ENCODE measurements at regions not wholly inside any gene's neighbourhood (a gene's known extent, or its start where the extent isn't known, plus 50 kb on each side); places are given as distances from the start of the nearest gene placed in this dataset.

DNA sequence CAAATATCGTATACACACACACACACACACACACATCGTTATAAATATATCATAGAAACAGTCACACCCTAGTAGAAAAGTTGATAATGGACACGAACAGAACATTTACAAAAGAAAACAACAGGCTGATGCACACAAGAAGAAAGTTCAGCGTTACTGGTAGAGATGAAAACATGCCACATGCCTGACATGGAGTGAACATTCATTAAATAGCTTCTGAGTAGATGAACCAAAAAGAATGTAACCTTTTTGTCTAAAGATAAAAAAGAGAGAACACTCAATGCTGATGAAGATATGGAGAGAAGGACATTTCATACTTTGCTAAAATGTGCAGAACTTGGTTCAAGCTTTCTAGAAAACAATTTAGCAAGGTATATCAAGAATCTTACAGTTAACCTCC lies 173.4 kb upstream of the KLF14 start:
- in situ Hi-C loops (cut with MboI; ENCODE audit: low pct_unique_long_range_greater_than_20kb, low sequenced_read_pairs), result no loop called here
- no peak for DNase-seq

DNA sequence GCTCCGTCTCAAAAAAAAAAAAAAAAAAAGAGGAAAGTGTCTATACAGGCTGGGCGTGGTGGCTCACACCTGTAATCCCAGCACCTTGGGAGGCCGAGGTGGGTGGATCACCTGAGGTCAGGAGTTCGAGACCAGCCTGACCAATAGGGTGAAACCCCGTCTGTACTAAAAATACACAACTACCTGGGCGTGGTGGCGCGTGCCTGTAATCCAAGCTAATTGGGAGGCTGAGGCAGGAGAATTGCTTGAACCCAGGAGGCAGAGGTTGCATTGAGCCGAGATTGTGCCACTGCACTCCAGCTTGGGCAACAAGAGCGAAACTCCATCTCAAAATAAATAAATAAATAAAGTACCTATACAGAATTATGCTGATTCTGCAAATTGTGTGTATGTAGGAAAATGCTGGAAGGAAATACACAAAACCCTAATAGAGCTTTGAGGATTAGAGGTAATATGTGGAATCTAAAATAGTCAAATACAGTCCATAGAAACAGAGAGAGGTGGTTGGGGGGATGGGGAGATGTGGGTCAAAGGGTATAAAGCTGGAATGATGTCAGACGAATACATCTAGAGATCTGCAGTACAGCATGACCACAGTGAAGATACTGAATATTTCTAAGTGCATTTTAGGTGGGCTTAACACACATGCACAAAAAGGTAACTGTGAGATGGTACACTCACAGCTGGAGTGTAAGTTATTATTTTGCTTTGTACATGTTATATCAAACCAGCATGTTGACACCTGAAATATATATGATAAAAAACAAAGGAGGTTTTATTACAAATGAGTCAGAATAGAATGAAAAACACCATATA lies 174.5 kb upstream of the KLF14 start:
- no peak for DNase-seq
- in situ Hi-C loops (cut with MboI; ENCODE audit: low pct_unique_long_range_greater_than_20kb, low sequenced_read_pairs), result no loop called here

DNA sequence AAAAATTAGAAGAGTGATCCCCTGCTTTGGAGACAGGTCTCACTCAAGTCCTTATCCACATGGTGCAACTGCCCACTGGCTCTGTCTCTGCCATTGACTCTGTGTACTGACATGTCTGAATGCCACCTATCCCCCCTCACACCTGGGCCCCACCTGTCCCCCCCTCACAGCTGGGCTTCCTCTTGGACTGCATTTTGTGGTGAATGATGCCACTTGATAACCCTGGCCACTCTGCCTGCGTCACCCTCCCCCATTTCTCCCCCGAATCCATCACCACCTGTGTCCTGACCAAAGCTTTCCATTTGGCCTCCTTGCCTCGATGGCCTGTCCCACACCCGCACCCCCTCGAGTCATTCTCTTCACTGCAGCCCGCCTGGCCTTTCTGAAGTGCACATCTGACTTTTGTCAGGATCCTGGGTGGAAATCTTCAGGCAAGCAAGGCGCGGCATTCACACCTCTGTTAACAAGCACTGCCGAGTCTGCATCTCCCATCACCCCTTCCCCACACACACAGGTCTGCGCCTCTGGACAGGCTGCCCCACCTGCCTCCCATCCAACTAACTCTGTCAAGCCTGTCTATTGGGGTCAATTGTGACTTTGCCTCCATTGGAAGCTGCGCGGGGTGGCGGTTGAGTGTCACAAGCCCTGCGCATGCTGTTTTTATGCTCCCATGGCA lies 175.3 kb upstream of the KLF14 start:
- DNase-seq, result no peak
- in situ Hi-C loops (cut with MboI; ENCODE audit: low pct_unique_long_range_greater_than_20kb, low sequenced_read_pairs), result no loop called here

DNA sequence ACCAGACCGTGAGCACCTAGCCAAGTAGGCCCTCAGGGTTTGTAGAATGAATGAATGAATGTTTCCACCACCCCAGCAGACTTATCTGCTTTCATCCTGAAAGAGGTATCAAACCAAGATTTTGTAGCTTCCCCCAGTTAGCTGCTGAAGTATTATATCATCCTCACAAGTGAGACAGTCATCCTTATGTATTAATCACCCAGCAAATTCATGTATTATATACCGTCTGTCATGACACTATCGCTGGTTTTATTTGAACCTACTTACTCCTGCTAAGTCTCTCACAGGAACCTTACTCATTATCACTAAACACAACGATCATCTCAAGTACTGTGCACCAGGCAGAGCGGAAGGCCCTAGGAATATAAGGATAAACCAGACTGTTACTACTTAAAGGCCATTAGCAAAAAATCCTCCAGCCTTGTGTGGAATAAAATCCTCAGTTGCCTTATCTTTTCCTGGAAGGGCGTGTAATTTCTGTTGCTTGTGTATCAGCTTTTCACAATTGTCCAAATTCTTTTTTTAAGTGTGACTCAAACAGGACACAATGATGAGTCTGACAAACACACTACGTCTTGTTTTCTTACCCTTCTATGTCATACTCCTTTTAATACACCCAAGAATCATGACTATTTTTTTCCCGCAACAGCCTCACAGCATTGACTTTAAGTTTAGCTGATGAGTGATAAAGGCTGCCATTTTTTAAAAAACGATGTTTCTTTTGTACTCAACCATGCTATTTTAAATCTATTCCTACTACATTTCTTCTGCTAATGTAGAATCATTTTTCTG lies 176.1 kb upstream of the KLF14 start:
- in situ Hi-C loops (cut with MboI; ENCODE audit: low pct_unique_long_range_greater_than_20kb, low sequenced_read_pairs), result no loop called here
- DNase-seq, result no peak

DNA sequence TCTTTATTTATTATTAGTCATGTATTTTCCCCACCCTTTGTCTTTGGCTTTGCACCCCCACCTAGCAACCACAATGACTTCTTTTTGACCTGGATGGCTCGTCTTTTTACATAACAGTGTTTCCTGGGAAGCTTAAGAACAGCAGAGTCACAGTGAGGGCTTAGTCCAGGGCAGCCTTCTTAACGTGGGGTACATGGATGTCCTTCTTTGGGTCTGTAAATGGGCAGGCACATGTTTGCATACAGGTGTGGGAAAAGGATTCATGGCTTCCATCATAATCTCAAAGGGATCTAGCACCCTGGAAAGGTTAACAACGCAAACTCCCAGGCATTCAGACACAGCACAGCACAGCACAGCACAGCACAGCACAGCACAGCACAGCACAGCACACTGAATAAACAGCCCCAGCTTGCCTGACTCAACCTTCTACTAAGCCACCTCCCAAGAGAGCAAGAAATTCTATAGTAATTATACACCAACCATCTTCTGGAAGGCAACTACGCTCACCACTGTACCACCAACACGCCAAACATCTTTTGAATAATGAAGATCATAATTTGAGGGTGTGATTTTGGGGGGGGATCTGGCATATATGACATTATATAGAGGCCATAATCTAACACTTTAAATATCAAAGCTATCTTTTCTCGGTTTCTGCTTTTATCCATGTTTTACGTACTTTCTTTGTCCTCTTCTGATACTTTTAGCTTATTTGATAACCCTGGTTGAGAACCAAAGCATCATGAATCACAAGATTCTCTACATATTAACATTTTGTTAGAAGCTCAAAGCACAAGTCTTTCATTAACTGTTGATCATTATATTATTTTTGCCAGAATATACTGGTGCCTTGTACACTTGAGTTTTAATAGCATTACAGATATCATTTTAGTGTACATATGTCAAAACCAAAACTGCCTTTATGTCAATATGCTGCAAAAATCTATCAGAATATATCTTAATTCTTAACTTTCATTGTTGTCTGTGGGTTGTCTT lies 177.2 kb upstream of the KLF14 start:
- in situ Hi-C loops (cut with MboI; ENCODE audit: low pct_unique_long_range_greater_than_20kb, low sequenced_read_pairs), result no loop called here
- DNase-seq, result no peak

DNA sequence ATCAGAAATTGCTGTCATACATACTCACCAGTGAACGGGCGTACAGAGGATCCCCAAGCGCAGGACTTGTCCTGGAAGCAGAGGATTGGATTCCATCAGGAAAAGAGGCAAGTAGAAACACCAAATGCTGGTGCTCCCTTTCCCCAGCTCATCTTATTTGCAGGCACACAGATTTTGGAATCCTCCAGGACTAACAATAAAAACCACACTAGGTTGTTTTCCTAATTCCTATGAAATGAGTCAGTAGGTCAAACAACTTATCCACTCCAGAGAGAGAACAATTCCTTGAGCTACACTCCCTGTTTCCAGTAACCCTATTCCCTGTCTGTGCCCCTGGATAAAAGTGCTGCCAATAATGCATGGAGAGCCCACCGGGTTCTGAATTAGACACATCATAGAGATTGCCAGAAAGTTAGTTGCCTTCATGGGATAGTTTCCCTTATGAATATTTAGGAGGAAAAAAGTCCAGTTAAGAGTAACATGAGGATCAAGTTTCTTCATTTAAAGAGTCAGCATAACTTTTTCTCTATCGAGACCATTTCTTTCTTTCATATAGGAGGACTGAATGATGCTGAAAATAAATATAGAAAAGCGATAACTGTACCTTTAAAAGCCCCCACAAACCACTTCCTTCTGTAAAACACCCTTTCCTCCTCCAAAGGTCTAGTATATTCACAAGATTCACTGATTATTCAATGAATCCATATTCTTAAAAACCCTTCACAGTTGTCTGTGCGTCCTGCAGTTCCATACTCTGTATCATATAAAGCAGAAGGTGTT lies 178.3 kb upstream of the KLF14 start:
- no peak for DNase-seq
- in situ Hi-C loops (cut with MboI; ENCODE audit: low pct_unique_long_range_greater_than_20kb, low sequenced_read_pairs), result no loop called here

DNA sequence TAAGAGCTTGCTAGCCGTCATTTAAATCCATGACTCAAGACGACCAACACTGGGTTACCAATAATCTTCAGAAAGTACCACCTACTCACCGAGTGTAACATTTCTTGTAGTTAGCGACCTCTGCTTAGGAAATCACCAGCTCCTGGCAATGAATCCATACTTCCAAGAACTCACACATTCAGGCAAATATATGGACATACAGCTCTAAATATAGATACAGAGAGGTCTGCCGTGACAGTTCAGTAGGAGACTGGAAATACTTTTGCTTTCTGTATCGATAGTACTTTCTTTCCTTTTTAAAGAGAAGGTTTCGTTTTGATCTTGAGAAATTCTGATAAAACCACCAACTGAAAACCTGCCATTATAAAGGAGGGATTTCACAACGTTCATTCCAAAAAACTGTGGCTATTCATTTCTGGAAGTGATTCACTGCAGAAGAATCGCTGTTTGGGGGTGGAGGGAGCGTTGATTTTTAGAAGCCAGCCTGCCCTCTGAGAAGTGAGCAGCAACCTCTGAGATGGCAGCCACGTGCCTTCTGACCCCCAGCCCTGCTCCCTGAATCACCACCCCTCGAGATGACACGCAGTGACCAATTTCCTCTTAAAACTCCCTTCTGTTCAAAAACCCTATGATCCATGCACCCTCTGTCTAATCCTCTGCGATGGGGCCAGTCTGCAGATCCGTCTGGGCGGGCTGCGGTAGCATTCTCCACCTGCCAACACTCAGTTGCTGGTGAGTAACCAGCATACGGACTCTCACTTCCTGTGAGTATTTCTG lies 179.0 kb upstream of the KLF14 start:
- peak; percentile 95 for DNase-seq
- in situ Hi-C loops (cut with MboI; ENCODE audit: low pct_unique_long_range_greater_than_20kb, low sequenced_read_pairs), result no loop called here

DNA sequence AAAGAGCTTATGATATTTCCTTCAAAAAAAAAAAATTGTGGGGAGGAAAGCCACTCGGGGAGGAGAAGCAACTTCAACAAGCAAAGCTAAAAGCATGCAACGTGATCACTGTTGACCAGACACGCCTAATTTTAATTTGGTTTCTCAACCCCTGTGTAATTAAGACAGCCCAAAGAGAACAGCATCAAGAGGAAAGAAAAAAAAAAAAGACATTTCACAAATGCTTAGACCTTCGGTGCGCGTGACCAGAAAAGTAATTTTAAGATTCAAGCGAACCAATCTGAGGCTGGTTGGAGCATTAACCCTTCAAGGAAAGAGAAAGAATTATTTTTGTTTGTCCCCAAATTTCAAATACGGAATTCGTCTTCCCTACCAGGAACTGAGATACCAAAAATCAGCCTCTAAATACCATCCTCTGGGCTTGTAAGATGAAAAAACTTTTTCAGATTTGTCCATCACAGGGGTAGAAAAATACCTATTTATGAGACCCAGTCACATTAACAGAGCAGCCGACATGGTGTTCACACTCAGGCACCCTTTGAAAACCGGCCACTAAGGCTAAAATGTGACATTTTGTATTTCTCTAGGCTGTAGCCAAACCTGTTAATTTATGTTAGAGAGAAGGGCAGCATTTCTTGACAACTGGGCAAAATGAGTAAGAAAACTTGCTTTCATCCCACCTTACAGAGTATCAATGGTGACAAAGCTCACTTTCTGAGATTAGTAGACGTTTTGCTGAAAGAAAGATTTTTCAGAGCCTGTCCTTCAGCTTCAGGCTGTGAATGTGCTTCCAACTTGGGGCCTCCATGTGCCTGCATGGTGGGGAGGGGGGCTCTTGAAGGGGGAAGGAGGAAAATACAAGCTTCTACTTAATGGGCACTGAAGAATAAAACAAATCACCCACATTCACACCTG lies 179.9 kb upstream of the KLF14 start:
- DNase-seq, result no peak
- in situ Hi-C loops (cut with MboI; ENCODE audit: low pct_unique_long_range_greater_than_20kb, low sequenced_read_pairs), result no loop called here

DNA sequence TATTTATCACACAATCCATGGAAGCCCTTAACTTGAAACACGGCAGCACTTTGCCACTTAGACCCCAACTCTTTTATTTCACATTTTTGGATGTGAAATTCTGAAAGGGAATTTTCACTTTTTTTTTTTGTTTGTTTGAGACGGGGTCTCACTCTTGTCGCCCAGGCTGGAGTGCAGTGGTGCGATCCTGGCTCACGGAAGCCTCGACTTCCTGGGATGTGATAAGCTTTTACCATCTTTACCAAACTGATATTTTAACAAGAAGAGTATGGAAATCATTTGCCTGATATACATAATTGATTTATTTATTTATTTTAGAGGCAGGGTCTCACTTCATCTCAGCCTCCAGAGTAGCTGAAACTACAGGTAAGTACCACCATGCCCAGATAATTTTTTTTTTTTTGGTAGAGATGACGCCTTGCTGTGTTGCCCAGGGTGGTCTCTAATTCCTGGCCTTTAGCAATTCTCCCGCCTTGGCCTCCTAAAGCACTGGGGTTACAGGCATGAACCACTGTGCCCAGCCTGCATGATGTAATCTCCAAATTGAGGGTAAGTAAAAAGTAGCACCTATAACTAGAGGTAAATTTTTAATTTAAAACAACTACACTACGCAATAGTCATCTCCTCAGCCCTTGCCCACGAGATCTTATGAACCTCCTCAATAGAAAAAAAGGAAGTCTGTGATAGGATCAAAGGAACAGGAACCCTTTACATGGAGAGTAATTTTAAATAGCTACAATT lies 180.7 kb upstream of the KLF14 start:
- in situ Hi-C loops (cut with MboI; ENCODE audit: low pct_unique_long_range_greater_than_20kb, low sequenced_read_pairs), result no loop called here
- DNase-seq, result no peak

DNA sequence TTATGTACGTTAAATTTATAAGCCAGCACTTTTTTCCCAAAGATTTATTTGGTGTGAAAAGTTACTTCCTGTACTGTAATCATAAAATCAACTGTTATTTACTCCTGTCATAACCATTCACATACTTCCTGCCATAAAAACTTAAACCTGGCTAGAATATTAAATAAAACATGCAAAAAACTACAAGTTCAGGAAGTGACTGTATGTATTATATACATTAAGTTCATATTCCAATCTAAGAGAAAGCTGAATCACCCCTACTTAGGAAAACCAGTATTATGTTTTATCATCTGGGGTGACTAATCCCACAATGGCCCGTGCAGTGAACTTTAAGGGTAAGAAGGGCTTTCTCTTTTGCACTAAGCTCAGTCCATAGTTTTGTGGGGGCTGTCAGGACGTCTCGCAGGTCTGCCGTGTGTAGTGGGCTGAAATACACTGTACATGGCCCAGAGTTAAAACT lies 183.7 kb upstream of the KLF14 start:
- in situ Hi-C loops (cut with MboI; ENCODE audit: low pct_unique_long_range_greater_than_20kb, low sequenced_read_pairs), result no loop called here
- no peak for DNase-seq

DNA sequence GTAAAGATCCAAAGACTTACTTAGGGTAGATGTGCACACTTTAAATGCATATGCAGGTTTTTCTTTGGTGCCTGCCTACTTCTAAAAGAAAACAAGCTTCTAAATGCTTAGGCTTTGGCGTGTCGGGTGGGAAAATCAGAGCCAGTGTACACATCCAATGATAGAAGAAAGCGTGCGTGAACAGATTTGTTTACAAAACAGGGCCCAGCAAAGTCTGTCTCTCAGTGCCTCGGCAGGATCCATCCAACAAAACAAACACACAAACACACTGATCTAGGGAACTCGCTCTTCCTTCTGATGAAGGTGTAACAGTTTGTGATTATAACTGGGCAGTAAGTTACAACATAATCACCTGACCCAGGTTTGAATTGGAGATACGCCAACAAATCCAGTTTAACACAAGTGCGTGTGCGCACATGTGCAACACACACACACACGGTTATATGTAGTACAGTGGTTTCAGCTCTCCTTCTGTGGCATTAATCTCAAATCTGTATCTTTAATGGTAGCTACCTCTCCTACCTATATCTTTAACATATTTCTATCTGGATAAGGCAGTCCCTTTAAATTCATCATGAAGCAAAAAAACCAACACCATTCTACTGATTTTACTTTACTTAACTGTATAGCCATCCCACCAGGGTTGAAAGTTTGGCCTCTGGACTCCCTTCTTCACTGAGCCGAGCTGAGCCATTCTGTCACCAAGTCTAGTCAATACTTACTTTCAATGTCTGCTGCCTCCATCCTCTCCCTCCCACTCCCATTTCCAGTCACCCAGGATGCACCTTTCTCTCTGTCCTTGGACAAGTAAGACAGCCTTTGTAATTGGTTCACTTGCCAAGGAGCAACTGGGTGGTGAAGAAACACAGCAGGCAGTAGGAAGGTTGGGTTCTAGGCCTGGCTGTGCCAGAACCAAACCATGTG lies 184.4 kb upstream of the KLF14 start:
- DNase-seq, result no peak
- in situ Hi-C loops (cut with MboI; ENCODE audit: low pct_unique_long_range_greater_than_20kb, low sequenced_read_pairs), result no loop called here

DNA sequence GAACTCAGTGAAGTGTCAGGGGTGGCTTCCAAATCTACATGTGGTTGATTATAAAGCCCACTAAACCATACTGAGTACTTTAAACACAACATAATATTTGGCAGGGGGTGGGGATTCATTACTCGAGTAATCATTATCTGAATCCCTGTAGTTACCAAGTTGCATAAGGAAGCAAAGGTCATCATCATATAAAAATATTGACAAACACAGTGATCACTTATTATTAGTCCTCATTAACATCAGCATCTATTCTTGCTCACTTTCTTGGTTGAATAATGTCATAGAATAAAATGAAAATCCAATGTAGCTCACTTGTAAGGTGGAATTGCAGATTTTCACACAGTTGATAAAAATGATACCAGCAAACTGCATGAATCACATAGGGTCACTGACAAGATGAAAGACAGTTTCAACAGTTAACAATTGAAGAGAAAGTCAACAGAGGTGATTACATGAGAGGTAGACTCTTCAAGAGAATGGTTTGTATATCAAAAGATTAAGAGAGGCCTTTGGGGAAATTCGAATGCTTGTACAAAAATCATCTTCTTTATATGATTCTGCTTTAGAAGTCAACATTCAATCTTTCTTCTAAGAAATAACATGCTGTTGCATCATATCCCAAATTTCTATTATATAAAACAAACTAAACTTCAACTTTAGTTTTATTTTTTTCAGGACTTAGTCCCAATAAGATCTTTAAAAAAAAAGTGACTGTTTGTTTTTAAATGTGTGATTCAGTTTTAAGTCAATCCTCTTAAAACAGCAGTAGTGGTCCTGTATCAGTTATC lies 185.5 kb upstream of the KLF14 start:
- in situ Hi-C loops (cut with MboI; ENCODE audit: low pct_unique_long_range_greater_than_20kb, low sequenced_read_pairs), result no loop called here
- DNase-seq, result no peak

DNA sequence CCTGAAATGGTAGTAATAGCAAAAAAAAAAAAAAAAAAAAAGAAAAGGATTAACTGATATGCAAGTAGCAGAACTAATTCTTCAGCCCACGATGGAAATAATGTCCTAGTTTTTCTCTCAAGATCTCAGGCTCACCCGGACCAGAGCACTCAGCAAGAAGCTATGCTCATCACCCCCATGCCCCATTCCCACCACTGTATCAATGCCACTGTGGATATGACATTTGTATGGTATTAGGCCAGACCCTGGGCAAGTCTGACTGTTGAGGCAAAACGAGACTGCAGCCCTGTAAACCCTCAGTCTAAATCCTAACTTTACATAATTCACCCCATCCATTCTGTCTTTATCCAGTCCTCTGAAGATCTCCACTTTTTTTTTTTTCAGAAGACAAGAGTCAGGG lies 186.1 kb upstream of the KLF14 start:
- in situ Hi-C loops (cut with MboI; ENCODE audit: low pct_unique_long_range_greater_than_20kb, low sequenced_read_pairs), result no loop called here
- no peak for DNase-seq
